ENCODE measurements at regions not wholly inside any gene's neighbourhood (a gene's known extent, or its start where the extent isn't known, plus 50 kb on each side); places are given as distances from the start of the nearest gene placed in this dataset.

GRCh38 chr2:51723691-51724090 is 691.8 kb upstream of the NRXN1 start:
- no peaks in the 10 kb centered on the region for H3K36me3 ChIP-seq
- intact Hi-C loops (cut with DNase I; ENCODE audit: low total_unique reads), result no loop called here
- TF ChIP-seq POLR2A (IDR thresholded peaks at IDR 0.05), result no peak
- no peak for TF ChIP-seq CTCF (IDR thresholded peaks at IDR 0.05)
- H3K27ac ChIP-seq, result no peak overlapping the region
- no peak overlapping the region for H3K4me3 ChIP-seq
- H3K27me3 ChIP-seq, result no peaks in the 10 kb centered on the region
- no peak for DNase-seq
- H3K4me1 ChIP-seq, result no peaks in the 10 kb centered on the region
- H3K9me3 ChIP-seq, result no peaks in the 10 kb centered on the region

- intact Hi-C loops (cut with DNase I; ENCODE audit: low total_unique reads), result no loop called here
- Histone ChIP-seq H3K36me3 (no peaks in the 10 kb centered on the region), H3K27me3 (no peaks in the 10 kb centered on the region), H3K4me1 (no peaks in the 10 kb centered on the region), H3K4me3 (no peak overlapping the region), H3K9me3 (no peaks in the 10 kb centered on the region), H3K27ac (no peak overlapping the region)
- no peak for DNase-seq
- no peak for TF ChIP-seq POLR2A (IDR thresholded peaks at IDR 0.05)
- TF ChIP-seq CTCF (IDR thresholded peaks at IDR 0.05), result no peak
Measured at GRCh38 chr2:51722311-51722710, 690.4 kb upstream of the NRXN1 start.

GRCh38 chr2:51720826-51721225 is 688.9 kb upstream of the NRXN1 start:
- H3K4me1 ChIP-seq, result no peaks in the 10 kb centered on the region
- no peaks in the 10 kb centered on the region for H3K27me3 ChIP-seq
- no peaks in the 10 kb centered on the region for H3K36me3 ChIP-seq
- no peak for DNase-seq
- TF ChIP-seq CTCF (IDR thresholded peaks at IDR 0.05) (no peak), POLR2A (IDR thresholded peaks at IDR 0.05) (no peak)
- H3K4me3 ChIP-seq, result no peak overlapping the region
- H3K27ac ChIP-seq, result no peak overlapping the region
- H3K9me3 ChIP-seq, result no peaks in the 10 kb centered on the region
- intact Hi-C loops (cut with DNase I; ENCODE audit: low total_unique reads), result no loop called here

- TF ChIP-seq CTCF (IDR thresholded peaks at IDR 0.05), result no peak
- no peak for TF ChIP-seq POLR2A (IDR thresholded peaks at IDR 0.05)
- H3K9me3 ChIP-seq, result no peaks in the 10 kb centered on the region
- H3K4me1 ChIP-seq, result no peaks in the 10 kb centered on the region
- intact Hi-C loops (cut with DNase I; ENCODE audit: low total_unique reads), result no loop called here
- no peaks in the 10 kb centered on the region for H3K36me3 ChIP-seq
- H3K27ac ChIP-seq, result no peak overlapping the region
- H3K27me3 ChIP-seq, result no peaks in the 10 kb centered on the region
- no peak overlapping the region for H3K4me3 ChIP-seq
- no peak for DNase-seq
Measured at GRCh38 chr2:51718881-51719280, 686.9 kb upstream of the NRXN1 start.

- Histone ChIP-seq H3K9me3 (no peaks in the 10 kb centered on the region), H3K4me3 (no peak overlapping the region), H3K4me1 (no peaks in the 10 kb centered on the region), H3K27me3 (no peaks in the 10 kb centered on the region), H3K36me3 (no peaks in the 10 kb centered on the region), H3K27ac (no peak overlapping the region)
- no peak for TF ChIP-seq CTCF (IDR thresholded peaks at IDR 0.05)
- intact Hi-C loops (cut with DNase I; ENCODE audit: low total_unique reads), result no loop called here
- no peak for DNase-seq
Measured at GRCh38 chr2:51717312-51717711, 685.4 kb upstream of the NRXN1 start.
